ENCODE measurements at regions not wholly inside any gene's neighbourhood (a gene's known extent, or its start where the extent isn't known, plus 50 kb on each side); places are given as distances from the start of the nearest gene placed in this dataset.

DNA sequence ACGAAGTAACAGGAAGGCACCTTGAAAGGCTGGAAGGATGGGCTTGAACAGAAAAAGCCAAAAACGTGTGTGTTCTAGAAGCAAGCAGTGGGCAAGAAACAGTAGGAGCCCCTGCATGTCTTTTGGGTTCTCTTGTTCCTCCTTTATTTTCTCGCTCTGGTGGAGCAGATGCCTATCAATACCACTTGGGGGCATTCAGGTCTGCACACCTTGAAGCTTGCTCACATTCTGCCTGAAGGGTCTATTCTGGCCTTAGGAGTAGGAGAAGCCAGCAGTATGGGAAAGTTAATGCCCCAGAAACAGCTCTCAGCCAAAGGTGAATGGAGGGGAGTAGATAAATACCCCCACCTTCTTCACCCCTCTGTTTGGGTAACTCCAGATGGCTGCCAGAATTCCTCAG lies 204.5 kb downstream of the TXNL1 start:
- Histone ChIP-seq H2BK20ac (ENCODE audit: low read depth, low read length) (no peak overlapping the region), H3K4me3 (ENCODE audit: insufficient read depth, low read depth, low read length) (no peak overlapping the region), H3K4ac (ENCODE audit: low read depth, low read length) (no peak overlapping the region), H3K56ac (ENCODE audit: extremely low read depth, insufficient read depth, low read length) (no peak overlapping the region), H2AFZ (replicated peaks; ENCODE audit: low read length, poor library complexity) (no peak overlapping the region), H3K9ac (ENCODE audit: low read depth, low read length) (no peak overlapping the region), H3K9me3 (ENCODE audit: control insufficient read depth, insufficient read depth, low read length) (no peaks in the 10 kb centered on the region), H3K9me1 (ENCODE audit: insufficient read depth, low read length) (no peaks in the 10 kb centered on the region), H3K23ac (ENCODE audit: low read depth, low read length) (no peak overlapping the region), H3K14ac (replicated peaks; ENCODE audit: low read depth, low read length) (no peak overlapping the region), H4K8ac (ENCODE audit: low read depth in 2 of 2, low read length in 2 of 2) (no peak overlapping the region), H3K79me1 (ENCODE audit: low read depth in 1 of 2, low read length in 2 of 2) (no peaks in the 10 kb centered on the region), H4K91ac (ENCODE audit: insufficient read depth, low read depth, low read length) (no peak overlapping the region), H2AK5ac (ENCODE audit: low read depth, low read length) (no peak overlapping the region), H3K27ac (ENCODE audit: insufficient read depth, low read length) (no peak overlapping the region), H2BK15ac (ENCODE audit: low read depth, low read length) (no peak overlapping the region), H3K18ac (ENCODE audit: low read depth, low read length) (no peak overlapping the region), H4K20me1 (ENCODE audit: insufficient read depth, low read length) (no peaks in the 10 kb centered on the region), H3K36me3 (ENCODE audit: control insufficient read depth, insufficient read depth, low read length) (no peaks in the 10 kb centered on the region), H2BK5ac (ENCODE audit: low read depth, low read length, poor library complexity, severe bottlenecking) (no peak overlapping the region), H3K27me3 (ENCODE audit: control insufficient read depth, insufficient read depth, low read length) (no peaks in the 10 kb centered on the region), H4K5ac (ENCODE audit: low read depth, low read length) (no peak overlapping the region), H2AK9ac (replicated peaks; ENCODE audit: low read depth, low read length, poor library complexity) (no peak overlapping the region), H2BK120ac (ENCODE audit: low read depth, low read length) (no peak overlapping the region), H3K4me1 (ENCODE audit: control insufficient read depth, insufficient read depth, low read length) (no peaks in the 10 kb centered on the region), H3K4me2 (ENCODE audit: low read depth, low read length) (no peak overlapping the region)
- DNase-seq: no peak
- no peak for ATAC-seq (ENCODE audit: low read depth)
- TF ChIP-seq RFX5 (IDR thresholded peaks at IDR 0.05; ENCODE audit: low read depth, low read length): no peak
- TF ChIP-seq RAD21 (IDR thresholded peaks at IDR 0.05; ENCODE audit: low read length): no peak
- TF ChIP-seq, protein P1, sequence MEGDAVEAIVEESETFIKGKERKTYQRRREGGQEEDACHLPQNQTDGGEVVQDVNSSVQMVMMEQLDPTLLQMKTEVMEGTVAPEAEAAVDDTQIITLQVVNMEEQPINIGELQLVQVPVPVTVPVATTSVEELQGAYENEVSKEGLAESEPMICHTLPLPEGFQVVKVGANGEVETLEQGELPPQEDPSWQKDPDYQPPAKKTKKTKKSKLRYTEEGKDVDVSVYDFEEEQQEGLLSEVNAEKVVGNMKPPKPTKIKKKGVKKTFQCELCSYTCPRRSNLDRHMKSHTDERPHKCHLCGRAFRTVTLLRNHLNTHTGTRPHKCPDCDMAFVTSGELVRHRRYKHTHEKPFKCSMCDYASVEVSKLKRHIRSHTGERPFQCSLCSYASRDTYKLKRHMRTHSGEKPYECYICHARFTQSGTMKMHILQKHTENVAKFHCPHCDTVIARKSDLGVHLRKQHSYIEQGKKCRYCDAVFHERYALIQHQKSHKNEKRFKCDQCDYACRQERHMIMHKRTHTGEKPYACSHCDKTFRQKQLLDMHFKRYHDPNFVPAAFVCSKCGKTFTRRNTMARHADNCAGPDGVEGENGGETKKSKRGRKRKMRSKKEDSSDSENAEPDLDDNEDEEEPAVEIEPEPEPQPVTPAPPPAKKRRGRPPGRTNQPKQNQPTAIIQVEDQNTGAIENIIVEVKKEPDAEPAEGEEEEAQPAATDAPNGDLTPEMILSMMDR (conservative IDR thresholded peaks at IDR 0.05; ENCODE audit: low read depth, low read length): no peak
- TF ChIP-seq, protein P2, sequence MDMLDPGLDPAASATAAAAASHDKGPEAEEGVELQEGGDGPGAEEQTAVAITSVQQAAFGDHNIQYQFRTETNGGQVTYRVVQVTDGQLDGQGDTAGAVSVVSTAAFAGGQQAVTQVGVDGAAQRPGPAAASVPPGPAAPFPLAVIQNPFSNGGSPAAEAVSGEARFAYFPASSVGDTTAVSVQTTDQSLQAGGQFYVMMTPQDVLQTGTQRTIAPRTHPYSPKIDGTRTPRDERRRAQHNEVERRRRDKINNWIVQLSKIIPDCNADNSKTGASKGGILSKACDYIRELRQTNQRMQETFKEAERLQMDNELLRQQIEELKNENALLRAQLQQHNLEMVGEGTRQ (IDR thresholded peaks at IDR 0.05; ENCODE audit: low read depth, low read length): no peak
- no peak for TF ChIP-seq CHD1 (IDR thresholded peaks at IDR 0.05; ENCODE audit: low read depth, low read length)
- TF ChIP-seq MAZ (IDR thresholded peaks at IDR 0.05; ENCODE audit: borderline replicate concordance, low read depth, low read length): no peak
- TF ChIP-seq SMC3 (IDR thresholded peaks at IDR 0.05; ENCODE audit: low read depth, low read length): no peak
- no peak for TF ChIP-seq RCOR1 (IDR thresholded peaks at IDR 0.05; ENCODE audit: insufficient replicate concordance, low read length)
- TF ChIP-seq NFE2L2 (IDR thresholded peaks at IDR 0.05; ENCODE audit: low read depth, low read length): no peak
- TF ChIP-seq BHLHE40 (IDR thresholded peaks at IDR 0.05; ENCODE audit: low read depth, low read length): no peak
- no peak for TF ChIP-seq CEBPB (IDR thresholded peaks at IDR 0.05; ENCODE audit: low read depth, low read length)
- TF ChIP-seq, protein P3, sequence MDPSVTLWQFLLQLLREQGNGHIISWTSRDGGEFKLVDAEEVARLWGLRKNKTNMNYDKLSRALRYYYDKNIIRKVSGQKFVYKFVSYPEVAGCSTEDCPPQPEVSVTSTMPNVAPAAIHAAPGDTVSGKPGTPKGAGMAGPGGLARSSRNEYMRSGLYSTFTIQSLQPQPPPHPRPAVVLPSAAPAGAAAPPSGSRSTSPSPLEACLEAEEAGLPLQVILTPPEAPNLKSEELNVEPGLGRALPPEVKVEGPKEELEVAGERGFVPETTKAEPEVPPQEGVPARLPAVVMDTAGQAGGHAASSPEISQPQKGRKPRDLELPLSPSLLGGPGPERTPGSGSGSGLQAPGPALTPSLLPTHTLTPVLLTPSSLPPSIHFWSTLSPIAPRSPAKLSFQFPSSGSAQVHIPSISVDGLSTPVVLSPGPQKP (IDR thresholded peaks at IDR 0.05; ENCODE audit: borderline replicate concordance, low read depth, low read length): no peak
- no peak for TF ChIP-seq MXI1 (IDR thresholded peaks at IDR 0.05; ENCODE audit: borderline replicate concordance, low read depth, low read length)
- no peak for TF ChIP-seq MAFK (IDR thresholded peaks at IDR 0.05; ENCODE audit: low read depth, low read length)
- TF ChIP-seq POLR2A (IDR thresholded peaks at IDR 0.05; ENCODE audit: low read depth, low read length): no peak
- no peak for TF ChIP-seq FOS (IDR thresholded peaks at IDR 0.05; ENCODE audit: low read depth, low read length)
- WGBS, 2 experiments (ENCODE audit: extremely low coverage in 2 of 2, insufficient read length in 1 of 2): 60% methylated on average over 1 of the region's 3 CpGs; no CpG with 5 or more reads in 1 of the 2 experiments
- intact Hi-C loops (cut with micrococcal nuclease) (no loop called here), in situ Hi-C loops (cut with MboI; ENCODE audit: low sequenced_read_pairs) (no loop called here), dilution Hi-C loops (cut with HindIII; ENCODE audit: low sequenced_read_pairs, unreplicated experiment) (no loop called here)
- ChIA-PET CTCF (no interaction called here), POLR2A (ENCODE audit: unreplicated experiment) (no interaction called here)
- no TSS peak for BruUV-seq (replicated peaks)

All from IMR-90 (cell line).